Right ventricle myocardium inferior (tissue), 1 donor: ENCODE measurements at regions not wholly inside any gene's neighbourhood (a gene's known extent, or its start where the extent isn't known, plus 50 kb on each side); places are given as distances from the start of the nearest gene placed in this dataset.
A peak's percentile ranks its signal among the peaks of the same experiment; 100 is the strongest.

Experiments
- ATAC-seq: fragments of 200-7000 bp; cut with Tn5 transposase; one replicate; pipeline ENCODE4 v1.9.1; 2020; ENCODE audit warnings: mild to moderate bottlenecking, moderate library complexity
- DNase-seq: peaks from one replicate; pipeline ENCODE4 v3.0.0; 2021; ENCODE audit errors: missing footprints
- intact Hi-C: fragments of 100-400 bp; cut with DNase I; formaldehyde crosslinking; loops from one replicate; pipeline ENCODE4 v1.11.0; 2022
- donor health status: DM: no; HTN: yes; CAD: no; lungs with severe emphysema.

DNA sequence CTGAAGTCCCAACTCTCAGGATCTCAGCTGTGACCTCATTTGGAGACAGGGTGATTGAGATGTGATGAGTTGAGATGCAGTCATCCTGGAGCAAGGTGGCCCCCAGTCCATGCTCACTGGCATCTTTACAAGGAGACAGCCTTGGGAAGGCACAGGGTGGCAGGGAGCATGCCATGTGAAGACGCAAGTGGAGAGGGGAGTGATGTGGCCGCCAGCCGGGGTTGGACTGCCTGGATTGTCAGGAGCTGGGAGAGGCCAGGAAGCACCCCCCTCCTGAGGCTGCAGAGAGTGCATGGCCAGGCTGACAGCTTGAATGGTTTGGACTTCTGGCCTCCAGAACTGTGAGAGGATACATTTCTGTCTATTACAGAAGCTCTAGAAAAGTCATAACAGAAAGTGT, 194.4 kb downstream of the UQCRFS1 start:
- DNase-seq (no peak), ATAC-seq (no peak)
- intact Hi-C loops: no loop called here

DNA sequence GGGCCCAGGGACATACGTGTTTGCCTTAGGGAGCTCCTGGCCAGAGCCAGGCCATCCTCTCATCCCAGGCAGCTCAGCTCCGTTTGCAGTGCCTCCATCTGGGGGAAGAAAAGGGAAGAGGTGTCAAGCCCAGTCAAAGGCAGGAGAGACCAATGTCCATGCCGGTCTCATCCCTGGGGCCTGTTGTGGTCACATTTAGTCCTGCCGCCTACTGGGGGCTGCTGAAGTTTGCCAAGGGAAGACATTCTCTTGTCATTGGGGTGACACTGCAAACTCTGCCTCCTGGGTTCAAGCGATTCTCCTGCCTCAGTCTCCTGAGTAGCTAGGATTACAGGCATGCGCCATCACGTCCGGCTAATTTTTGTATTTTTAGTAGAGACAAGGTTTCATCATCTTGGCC, 195.2 kb downstream of the UQCRFS1 start:
- DNase-seq (no peak), ATAC-seq (no peak)
- intact Hi-C loops: no loop called here

DNA sequence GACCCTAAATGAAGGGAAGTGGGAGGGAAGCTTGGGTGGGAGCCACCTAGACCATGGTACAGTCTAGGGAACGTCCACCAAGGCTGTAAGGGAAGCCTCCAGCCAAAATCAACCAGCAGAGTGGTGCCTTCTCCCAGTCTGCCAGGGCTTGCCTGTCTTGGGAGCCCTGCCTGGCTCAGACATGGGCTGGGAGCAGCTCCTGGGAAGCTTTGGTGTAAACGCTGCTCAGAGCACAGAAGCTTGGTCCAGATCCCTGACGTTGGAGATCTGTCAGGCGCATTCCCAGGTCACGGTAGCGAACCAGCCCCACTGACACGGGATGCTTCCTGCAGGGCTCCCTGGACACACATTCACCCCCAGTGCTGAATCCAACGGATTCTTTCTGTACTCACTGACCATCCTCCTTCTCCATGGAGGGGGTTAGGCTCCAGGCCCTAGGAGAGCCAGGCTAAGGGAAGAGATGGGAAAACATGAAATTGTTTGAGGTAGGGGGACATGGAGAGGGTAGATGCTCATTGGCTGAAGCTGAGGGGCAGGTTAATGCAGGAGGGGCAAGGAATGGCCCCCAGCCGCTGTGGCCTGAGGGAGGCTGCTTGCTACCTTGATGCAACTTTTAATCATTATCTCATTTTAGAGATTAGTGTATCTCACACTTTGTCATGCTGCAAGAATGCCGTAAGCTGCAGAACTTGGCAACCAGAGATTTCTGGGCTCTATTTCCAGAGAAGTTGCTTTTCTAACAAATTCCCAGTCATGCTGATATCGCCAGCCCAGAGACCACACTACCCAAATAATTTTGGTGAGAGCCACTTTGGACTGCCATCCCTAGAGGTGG, 195.8 kb downstream of the UQCRFS1 start:
- intact Hi-C loops: no loop called here
- ATAC-seq (no peak), DNase-seq (no peak)

DNA sequence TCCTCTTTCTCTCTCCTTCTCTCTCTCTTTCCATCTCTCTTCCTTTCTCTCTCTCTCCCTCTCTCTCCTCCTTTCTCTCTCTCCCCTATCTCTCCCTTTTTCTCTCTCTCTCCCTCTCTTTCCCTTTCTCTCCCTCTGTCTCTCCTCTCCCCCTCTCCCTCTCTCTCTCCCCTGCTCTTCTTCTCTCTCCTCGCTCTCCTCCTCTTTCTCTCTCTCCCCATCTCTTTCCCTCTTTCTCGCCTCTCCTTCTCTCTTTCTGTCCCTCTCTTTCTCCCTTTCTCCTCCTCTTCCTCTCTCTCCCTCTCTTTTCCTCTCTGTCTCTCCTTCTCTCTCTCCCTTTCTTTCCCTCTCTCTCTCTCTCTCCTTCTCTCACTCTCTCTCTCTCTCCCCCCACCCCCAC, 196.6 kb downstream of the UQCRFS1 start:
- ATAC-seq (no peak), DNase-seq (no peak)
- intact Hi-C loops: no loop called here

DNA sequence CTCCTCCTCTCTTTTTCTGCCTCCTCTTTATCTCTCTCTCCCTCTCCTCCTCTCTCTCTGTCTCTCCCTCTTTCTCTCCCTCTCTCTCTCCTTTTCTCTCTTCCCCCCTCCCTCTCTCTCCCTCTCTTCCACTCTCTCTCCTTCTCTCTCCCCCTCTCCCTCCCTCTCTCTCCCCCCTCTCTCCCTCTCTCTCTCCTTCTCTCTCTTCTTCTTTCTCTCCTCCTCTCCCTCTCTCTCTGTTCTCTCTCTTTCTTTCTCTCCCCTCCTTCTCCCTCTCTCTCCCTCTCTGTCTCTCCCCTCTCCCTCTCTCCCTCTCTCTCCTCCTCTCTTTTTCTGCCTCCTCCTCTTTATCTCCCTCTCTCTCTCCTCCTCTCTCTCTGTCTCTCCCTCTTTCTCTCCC, 197.4 kb downstream of the UQCRFS1 start:
- no peak for ATAC-seq
- intact Hi-C loops: no loop called here
- no peak for DNase-seq

DNA sequence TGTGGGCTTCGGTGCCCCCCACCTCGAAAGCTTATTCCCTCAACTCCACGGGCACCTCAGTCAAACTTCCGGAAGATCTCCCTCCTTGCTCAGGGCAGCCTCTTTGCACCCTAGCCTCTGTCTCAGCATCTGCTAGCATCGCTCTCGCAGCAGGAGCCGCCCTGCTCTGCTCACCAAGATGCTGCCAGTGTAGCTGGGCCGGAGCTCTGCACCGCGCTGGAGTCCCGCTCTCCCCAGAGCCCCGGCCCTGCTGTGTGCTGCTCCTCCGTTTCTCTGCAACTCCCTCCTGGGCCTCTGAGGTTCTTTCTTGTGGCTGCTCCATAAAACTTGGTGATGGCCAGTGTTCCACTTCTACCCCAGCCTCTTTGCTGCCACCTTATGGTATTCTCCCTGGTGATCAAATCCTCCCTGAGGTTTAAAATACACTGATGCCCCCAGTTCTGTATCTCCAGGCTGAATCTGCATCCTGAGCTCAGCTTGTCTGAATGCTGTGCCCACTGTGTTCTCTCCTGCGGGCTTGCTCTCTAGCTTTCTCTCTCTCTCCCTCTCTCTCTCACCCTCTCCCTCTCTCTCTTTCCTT, 198.0 kb downstream of the UQCRFS1 start:
- intact Hi-C loops: no loop called here
- ATAC-seq: no peak
- no peak for DNase-seq

DNA sequence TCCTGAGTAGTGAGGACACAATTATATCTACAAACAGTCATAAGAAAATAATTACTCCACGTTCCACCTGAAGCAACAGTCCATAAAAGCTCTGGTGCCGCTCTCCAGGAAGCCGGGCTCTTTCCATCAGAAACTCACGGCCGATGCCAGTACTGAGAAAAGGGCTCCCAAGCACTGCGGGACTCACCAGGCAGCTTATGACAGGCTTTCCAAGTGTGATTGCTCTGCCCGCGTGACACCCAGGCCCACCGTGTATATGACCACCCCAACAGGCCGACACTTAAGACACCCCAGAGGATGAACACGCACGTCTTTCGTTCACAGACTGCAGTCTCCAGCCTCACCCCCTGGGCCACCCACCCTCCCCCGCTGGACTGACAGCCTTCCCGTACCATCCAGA, 199.0 kb downstream of the UQCRFS1 start:
- intact Hi-C loops: no loop called here
- no peak for DNase-seq
- no peak for ATAC-seq

DNA sequence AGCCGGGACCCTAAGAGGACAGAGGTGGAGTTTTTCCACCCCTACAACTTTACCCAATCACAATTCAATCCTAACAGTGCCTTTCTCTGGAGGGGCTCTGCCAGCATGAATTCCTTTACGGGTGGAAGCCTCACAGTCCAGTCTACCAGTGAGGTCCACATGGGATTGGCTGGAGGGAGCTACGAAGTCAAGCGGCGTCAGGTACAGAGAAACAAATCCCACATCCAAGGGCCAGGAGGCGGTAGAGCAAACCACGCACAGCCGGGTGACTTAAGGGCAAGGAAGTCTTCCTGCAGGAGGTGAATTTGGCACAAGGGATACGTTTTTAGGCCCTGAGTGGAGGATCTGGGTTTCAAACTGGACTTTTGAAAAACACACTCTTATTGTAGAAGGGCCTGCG, 199.6 kb downstream of the UQCRFS1 start:
- intact Hi-C loops: no loop called here
- ATAC-seq (no peak), DNase-seq (no peak)

DNA sequence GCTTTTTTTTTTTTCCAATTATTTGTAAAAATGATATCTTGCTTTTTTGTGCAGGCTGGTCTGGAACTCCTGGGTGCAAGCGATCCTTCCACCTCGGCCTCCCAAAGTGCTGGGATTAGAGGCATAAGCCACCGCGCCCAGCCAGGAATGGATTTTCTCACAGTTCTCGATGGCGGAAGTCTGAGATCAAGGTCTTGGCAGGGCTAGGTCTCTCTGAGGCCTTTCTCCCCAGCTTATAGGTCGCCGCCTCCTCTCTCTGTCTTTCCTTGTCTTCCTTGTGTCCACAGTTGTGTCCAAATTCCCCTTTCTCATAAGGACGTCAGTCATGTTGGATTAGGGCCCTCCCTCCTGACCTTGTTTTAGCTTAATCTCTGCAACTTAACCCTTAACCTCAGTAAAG, 200.5 kb downstream of the UQCRFS1 start:
- no peak for ATAC-seq
- intact Hi-C loops: no loop called here
- no peak for DNase-seq

DNA sequence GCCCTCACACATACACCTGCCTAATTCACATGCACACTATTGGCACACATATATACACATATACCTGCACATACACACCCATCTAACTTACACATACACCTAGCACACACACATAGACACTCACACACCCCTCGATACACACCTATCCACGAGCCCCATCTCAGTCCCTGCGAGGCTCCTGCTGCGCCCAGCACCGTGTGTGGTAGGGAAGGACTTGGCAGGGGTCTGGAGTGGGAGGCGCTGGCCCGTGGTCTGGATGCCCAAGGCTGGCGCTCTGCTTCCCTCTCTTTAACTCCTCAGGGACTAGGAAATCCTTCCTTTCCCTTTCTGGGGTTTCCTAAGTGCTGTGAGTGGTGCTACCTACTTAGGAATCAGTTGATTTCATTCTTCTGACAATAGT, 202.7 kb downstream of the UQCRFS1 start:
- ATAC-seq (no peak), DNase-seq (no peak)
- intact Hi-C loops: no loop called here

DNA sequence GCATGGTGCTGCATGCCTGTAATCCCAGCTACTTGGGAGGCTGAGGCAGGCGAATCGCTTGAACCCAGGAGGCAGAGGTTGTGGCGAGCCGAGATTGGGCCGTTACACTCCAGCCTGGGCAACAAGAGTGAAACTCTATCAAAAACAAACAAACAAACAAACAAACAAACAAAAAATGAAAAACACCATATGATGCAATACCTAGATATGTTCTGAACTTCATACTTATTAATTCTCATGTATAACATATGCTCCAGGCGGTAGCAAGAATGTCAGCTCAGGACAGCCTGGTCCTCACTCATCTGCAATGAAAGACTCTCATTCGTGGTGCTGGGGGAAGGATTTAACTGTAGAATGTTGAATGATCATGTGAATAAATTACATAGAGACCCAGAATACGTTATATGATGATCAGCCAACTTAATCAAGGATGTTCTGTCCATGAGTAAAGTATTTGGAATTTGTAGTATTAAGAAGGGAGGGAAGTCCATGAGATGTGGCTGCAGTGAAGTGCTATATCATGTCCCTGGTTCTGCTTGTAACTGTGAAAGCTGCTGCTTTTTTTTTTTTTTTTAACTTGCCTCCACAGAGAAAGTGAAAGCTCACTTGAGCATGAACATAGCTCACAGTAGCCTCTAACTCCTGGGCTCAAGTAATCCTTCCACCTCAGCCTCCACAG, 206.8 kb downstream of the UQCRFS1 start:
- intact Hi-C loops: no loop called here
- ATAC-seq: no peak
- DNase-seq: no peak

DNA sequence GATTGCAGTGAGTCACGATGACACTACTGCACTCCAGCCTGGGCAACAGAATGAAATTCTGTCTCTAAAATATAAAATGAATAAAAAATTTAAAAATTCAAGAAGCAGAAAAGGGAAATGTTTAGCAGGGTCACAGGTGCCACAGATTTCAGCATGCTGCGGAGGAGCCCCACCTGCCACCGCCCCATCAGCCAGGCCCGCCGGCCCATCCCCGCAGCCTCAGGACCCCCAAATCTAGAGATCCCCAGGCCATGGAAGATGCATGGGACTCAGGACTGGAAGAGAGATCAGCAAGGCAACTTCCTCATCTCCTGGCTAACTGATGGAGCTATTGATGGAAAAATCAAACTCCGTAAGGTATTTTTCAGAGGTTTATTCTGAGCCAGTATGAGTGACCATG, 208.2 kb downstream of the UQCRFS1 start:
- DNase-seq (no peak), ATAC-seq (no peak)
- intact Hi-C loops: no loop called here

DNA sequence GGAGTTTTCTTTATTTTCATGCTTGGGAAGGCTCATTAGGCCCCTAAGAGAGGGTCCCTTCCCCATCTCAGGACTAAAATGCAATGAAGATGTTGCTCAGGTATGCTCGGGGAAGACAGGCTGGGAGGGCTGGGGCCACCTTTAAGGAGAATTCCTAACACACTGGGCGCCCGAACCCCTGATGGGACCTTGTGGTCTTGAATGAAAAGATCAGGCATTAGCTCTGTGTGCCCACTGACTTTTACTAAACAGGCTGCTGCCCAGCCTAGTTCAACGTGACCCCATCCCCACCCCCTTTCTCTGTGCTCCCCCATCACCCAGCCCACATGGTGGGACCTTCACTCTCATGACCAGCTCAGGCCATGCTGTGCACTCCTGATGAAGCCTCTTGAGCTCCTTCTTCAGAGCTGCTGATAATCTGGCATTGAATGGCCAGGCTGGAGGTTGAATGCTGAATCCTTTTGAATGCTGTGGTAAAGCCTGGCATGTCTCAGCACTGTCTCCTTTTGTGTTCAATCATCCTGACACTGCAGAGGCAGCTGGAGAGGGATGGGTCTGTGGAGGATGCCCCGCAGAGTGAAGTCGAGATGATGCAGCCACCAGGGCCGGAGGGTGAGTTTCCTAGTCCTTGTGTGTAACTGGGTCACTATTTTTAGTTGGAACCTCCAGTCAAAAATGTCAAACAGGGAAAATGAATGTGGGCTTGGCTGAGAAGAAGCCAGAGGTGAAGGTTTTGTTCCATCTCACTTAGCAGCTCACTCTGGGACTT, 209.1 kb downstream of the UQCRFS1 start:
- no peak for ATAC-seq
- DNase-seq: no peak
- intact Hi-C loops: no loop called here

DNA sequence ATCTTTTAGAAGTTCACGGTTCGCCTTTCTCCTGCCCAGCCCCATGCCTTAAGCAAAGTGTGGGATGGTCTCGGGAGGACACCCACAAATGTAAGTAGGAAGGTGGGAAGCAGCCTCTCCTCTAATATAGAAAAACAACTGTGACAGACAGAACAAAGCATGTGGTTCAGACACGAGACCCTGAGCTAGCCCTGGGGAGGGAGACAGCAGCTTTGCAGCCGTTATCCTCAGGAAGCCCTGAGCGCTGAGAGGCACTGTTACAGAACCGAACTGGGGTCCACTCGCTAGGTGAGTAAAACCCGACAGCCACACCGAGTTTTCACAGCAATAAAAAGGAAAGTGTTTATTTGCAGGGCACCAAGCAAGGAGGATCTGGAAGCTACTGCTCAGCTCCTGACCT, 210.6 kb downstream of the UQCRFS1 start:
- ATAC-seq (no peak), DNase-seq (no peak)
- intact Hi-C loops: no loop called here

DNA sequence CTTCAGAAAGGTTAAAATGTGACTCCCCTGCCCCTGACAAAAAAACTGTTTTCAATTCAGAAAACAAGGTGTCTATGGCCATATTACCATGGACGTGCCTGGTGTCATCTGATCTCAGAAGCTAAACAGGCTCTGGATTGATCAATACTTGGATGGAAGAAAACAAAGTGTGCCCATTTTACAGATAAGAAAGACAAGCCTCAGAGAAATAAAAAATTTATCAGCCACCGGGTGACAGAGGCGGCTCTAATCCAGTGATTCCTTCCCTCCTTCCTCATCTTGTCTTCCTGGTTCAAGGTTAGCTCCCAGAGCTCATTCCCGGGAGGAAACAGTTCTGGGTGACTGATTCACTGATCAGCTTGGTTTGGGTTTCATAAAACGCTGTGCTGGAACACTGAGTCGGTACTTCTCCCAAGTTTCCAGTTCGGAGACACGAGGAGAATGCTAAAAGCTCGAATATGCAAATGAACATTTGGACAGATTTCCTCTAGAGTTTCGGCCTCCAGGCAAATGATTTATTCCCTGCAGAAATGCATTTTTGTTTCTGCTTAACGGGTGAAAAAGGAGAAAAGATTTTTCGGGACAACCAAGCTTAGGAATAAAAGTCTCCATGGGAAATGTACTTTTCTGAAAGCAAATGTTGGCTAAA, 211.2 kb downstream of the UQCRFS1 start:
- intact Hi-C loops: no loop called here
- ATAC-seq: no peak
- DNase-seq: no peak

DNA sequence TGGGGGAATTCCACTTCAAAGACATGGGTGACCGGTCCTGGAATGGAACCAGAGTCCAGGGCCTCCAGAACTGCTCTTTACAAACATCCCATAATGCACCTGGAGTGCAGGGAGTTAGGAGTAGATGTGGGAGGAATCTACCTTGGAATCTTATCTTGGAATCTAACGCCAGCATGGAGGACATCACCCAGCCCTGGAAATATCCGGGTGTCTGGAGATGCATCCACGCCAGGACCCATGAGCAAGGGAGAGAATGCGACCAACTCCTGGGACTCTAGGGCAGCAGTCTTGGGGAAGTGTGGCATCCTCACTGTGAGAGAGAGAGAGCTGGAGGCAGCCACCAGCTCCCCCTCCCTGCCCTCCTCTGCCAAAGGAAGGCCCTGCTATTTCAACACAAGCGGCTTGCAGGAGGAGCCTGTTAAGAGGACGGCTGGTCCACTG, 211.8 kb downstream of the UQCRFS1 start:
- intact Hi-C loops: no loop called here
- no peak for DNase-seq
- ATAC-seq: no peak

DNA sequence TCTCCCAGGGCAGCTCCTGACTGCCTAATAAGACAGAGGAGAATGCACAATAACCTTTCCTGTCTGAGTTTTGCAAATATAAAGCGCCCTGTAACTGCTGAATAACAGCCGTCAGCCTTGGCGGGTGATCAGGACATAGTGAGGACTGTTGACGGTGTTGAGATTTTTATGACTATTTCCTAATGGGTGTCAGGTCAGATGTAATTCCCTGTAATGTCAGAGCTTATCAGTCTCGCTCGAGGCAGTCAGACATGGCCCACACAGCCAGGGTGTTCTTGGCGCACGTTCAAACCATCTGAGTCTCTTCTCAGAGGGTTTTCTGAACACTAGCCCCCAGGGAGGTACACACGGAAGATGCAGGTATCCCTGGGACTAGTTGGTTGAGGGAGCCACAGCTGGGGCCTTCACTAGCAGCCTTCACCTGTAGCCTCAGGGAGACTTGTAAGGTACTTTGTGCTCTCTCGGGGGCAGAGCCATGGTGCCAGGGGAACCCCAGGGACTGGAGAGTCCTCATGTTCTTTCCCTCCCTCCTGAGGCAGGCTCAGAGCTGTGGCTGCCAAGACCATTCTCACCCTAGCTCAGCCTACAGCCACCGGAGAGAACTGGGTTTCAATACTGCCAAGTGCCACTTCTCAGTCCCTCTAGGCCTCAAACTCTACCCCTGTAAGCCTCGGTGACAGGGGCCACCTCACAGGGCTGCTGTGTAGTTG, 213.1 kb downstream of the UQCRFS1 start:
- ATAC-seq (peak; percentile 72), DNase-seq (no peak)
- intact Hi-C loops: no loop called here

DNA sequence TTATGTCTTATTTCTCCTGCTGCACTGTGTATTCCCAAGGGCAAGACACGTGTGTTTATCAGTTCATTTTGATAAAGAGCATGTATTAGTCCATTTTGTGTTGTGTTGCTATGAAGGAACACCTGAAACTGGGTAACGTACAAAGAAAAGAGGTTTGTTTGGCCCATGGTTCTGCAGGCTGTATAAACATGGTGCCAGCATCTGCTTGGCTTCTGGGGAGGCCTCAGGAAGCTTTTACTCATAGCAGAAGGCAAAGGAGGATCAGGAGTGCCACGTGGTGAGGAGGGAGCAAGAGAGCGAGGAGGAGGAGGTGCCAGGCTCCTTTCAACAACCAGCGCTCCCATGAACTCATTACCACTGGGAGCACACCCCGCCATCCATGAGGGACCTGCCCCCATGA, 214.0 kb downstream of the UQCRFS1 start:
- intact Hi-C loops: no loop called here
- DNase-seq (no peak), ATAC-seq (no peak)
